ENCODE measurements at regions not wholly inside any gene's neighbourhood (a gene's known extent, or its start where the extent isn't known, plus 50 kb on each side); places are given as distances from the start of the nearest gene placed in this dataset.

- H3K4me3 ChIP-seq (replicated peaks in 1 of 3) = no peak overlapping the region
- no peaks in the 10 kb centered on the region for H3K27me3 ChIP-seq
- no peaks in the 10 kb centered on the region for H3K9me3 ChIP-seq
- no peak overlapping the region for H3K27ac ChIP-seq
- DNase-seq = no peak
- intact Hi-C loops (cut with DNase I) = no loop called here
- no peaks in the 10 kb centered on the region for H3K36me3 ChIP-seq
- TF ChIP-seq CTCF (IDR thresholded peaks at IDR 0.05) (no peak), POLR2A (IDR thresholded peaks at IDR 0.05) (no peak)
- peaks cover 16 to 17% of the 10 kb centered on the region in 2 donors for H3K4me1 ChIP-seq
- 60 to 63% methylated on average over 3 of the region's 3 CpGs for WGBS, 2 donors
Observed at GRCh38 chr5:169431386-169431785, 130.4 kb upstream of the SLIT3 start.

- intact Hi-C loops (cut with DNase I) = no loop called here
- no peak for TF ChIP-seq POLR2A (IDR thresholded peaks at IDR 0.05)
- no peak for TF ChIP-seq CTCF (IDR thresholded peaks at IDR 0.05)
- no peak for DNase-seq
- H3K4me1 ChIP-seq = peaks cover 10% of the 10 kb centered on the region in 2 donors
- H3K9me3 ChIP-seq = no peaks in the 10 kb centered on the region
- no peak overlapping the region for H3K4me3 ChIP-seq (replicated peaks in 1 of 3)
- 81 to 90% methylated on average over 1 of the region's 1 CpG for WGBS, 2 donors
- H3K27ac ChIP-seq = no peak overlapping the region
- H3K36me3 ChIP-seq = no peaks in the 10 kb centered on the region
- no peaks in the 10 kb centered on the region for H3K27me3 ChIP-seq
Observed at GRCh38 chr5:169430671-169431070, 129.7 kb upstream of the SLIT3 start.

- intact Hi-C loops (cut with DNase I) = no loop called here
- H3K27ac ChIP-seq = no peak overlapping the region
- no peaks in the 10 kb centered on the region for H3K27me3 ChIP-seq
- no peaks in the 10 kb centered on the region for H3K36me3 ChIP-seq
- no peaks in the 10 kb centered on the region for H3K4me1 ChIP-seq
- WGBS, 2 donors = 76 to 84% methylated on average over 2 of the region's 2 CpGs
- DNase-seq = no peak
- TF ChIP-seq CTCF (IDR thresholded peaks at IDR 0.05) (no peak), POLR2A (IDR thresholded peaks at IDR 0.05) (no peak)
- H3K9me3 ChIP-seq = no peaks in the 10 kb centered on the region
- no peak overlapping the region for H3K4me3 ChIP-seq (replicated peaks in 1 of 3)
Observed at GRCh38 chr5:169429044-169429443, 128.1 kb upstream of the SLIT3 start.

- TF ChIP-seq POLR2A (IDR thresholded peaks at IDR 0.05) (no peak), CTCF (IDR thresholded peaks at IDR 0.05) (no peak)
Observed at GRCh38 chr5:169426784-169427183, 125.8 kb upstream of the SLIT3 start.

GRCh38 chr5:169424670-169425378, 123.9 kb upstream of the SLIT3 start:
- WGBS, 2 donors = 77 to 94% methylated on average over 4 of the region's 4 CpGs
- intact Hi-C loops (cut with DNase I) = no loop called here
- no peak for DNase-seq
- Histone ChIP-seq H3K36me3 (no peaks in the 10 kb centered on the region), H3K4me3 (replicated peaks in 1 of 3) (no peak overlapping the region), H3K9me3 (no peaks in the 10 kb centered on the region), H3K4me1 (no peaks in the 10 kb centered on the region), H3K27me3 (no peaks in the 10 kb centered on the region), H3K27ac (no peak overlapping the region)
- no peak for TF ChIP-seq CTCF (IDR thresholded peaks at IDR 0.05)
- no peak for TF ChIP-seq POLR2A (IDR thresholded peaks at IDR 0.05)

More at GRCh38 chr5:169426784-169427183, 125.8 kb upstream of the SLIT3 start:
- 89 to 91% methylated on average over 6 of the region's 6 CpGs for WGBS, 2 donors
- Histone ChIP-seq H3K27me3 (no peaks in the 10 kb centered on the region), H3K9me3 (no peaks in the 10 kb centered on the region), H3K36me3 (no peaks in the 10 kb centered on the region), H3K27ac (no peak overlapping the region), H3K4me3 (replicated peaks in 1 of 3) (no peak overlapping the region), H3K4me1 (no peaks in the 10 kb centered on the region)
- DNase-seq = no peak
- intact Hi-C loops (cut with DNase I) = no loop called here

Measured in thyroid gland (tissue), 4 donors.